Common myeloid progenitor, CD34-positive (primary cell): ENCODE measurements at regions not wholly inside any gene's neighbourhood (a gene's known extent, or its start where the extent isn't known, plus 50 kb on each side); places are given as distances from the start of the nearest gene placed in this dataset.

Experiments used
- CTCF ChIA-PET: fragments of 350-600 bp; sonication (Branson Sonifier 250); formaldehyde crosslinking; loops from one replicate; lab custom pipeline; 2021; ENCODE audit warnings: antibody characterized with exemption; lab: Charles Lee
- POLR2A ChIA-PET: fragments of 350-600 bp; sonication (Branson Sonifier 250); formaldehyde crosslinking; loops from one replicate; lab custom pipeline; 2021; ENCODE audit warnings: antibody characterized with exemption; lab: Charles Lee
- DNase-seq, 3 donors: peaks; one replicate each; pipeline versions ENCODE4 v3.0.0 to v3.0.0-alpha.2; 2013
- H3K27ac ChIP-seq, 2 experiments: 1 replicate in 1 of 2; 2 replicates in 1 of 2; pipeline ENCODE4 v1.7.0; 2013; ENCODE audit warnings: inconsistent platforms in 2 of 2, low read length in 2 of 2, mild to moderate bottlenecking in 2 of 2, low read depth in 1 of 2, moderate library complexity in 1 of 2; ENCODE audit not compliant: severe bottlenecking in 2 of 2, insufficient read depth in 1 of 2, poor library complexity in 1 of 2
- H3K27me3 ChIP-seq, 5 experiments: replicated peaks in 2 of 5; 1 replicate in 3 of 5; 2 replicates in 2 of 5; pipeline versions ENCODE4 v1.6.1 to v1.7.0; 2013; ENCODE audit warnings: low read length in 4 of 5, mild to moderate bottlenecking in 2 of 5, moderate library complexity in 2 of 5, inconsistent platforms in 1 of 5; ENCODE audit not compliant: insufficient read depth in 5 of 5, control insufficient read depth in 4 of 5
- H3K36me3 ChIP-seq, 4 experiments: 1 replicate in 2 of 4; 2 replicates in 2 of 4; pipeline versions ENCODE4 v1.6.1 to v1.7.0; 2013; ENCODE audit warnings: low read length in 3 of 4, control low read depth in 1 of 4, mild to moderate bottlenecking in 1 of 4; ENCODE audit not compliant: control insufficient read depth in 4 of 4, insufficient read depth in 4 of 4
- H3K4me1 ChIP-seq, 4 experiments: 1 replicate in 3 of 4; 2 replicates in 1 of 4; pipeline versions ENCODE4 v1.6.1 to v1.7.1; 2013; ENCODE audit warnings: low read length in 3 of 4, mild to moderate bottlenecking in 3 of 4, control low read depth in 1 of 4, inconsistent platforms in 1 of 4, moderate library complexity in 1 of 4; ENCODE audit not compliant: control insufficient read depth in 4 of 4, insufficient read depth in 4 of 4; ENCODE audit errors: control extremely low read depth in 1 of 4
- H3K4me3 ChIP-seq, 7 experiments: 1 replicate in 4 of 7; 2 replicates in 3 of 7; pipeline versions ENCODE4 v1.5.1 to v1.7.0; 2013; ENCODE audit warnings: mild to moderate bottlenecking in 7 of 7, low read length in 6 of 7, moderate library complexity in 6 of 7, inconsistent platforms in 2 of 7, low read depth in 2 of 7, control low read depth in 1 of 7; ENCODE audit not compliant: insufficient read depth in 4 of 7, control insufficient read depth in 1 of 7; ENCODE audit errors: extremely low read depth in 1 of 7
- H3K9me3 ChIP-seq, 5 experiments: 1 replicate in 4 of 5; 2 replicates in 1 of 5; pipeline versions ENCODE4 v1.6.1 to v1.7.1; 2013; ENCODE audit warnings: low read length in 4 of 5, mild to moderate bottlenecking in 2 of 5, inconsistent platforms in 1 of 5, low read depth in 1 of 5, moderate library complexity in 1 of 5; ENCODE audit not compliant: control insufficient read depth in 4 of 5, insufficient read depth in 2 of 5; ENCODE audit errors: control extremely low read depth in 1 of 5
- WGBS: methylation state at CpG from one replicate; pipeline ENCODE4 v1.1.5; 2013; ENCODE audit not compliant: insufficient coverage; 5-methylcytosine and 5-hydroxymethylcytosine counted together

- 76% methylated on average over 3 of the region's 6 CpGs for WGBS
- Histone ChIP-seq H3K9me3 (no peaks in the 10 kb centered on the region), H3K27me3 (peaks cover 0 to 26% (median 3%) of the 10 kb centered on the region in 5 experiments), H3K4me1 (no peaks in the 10 kb centered on the region), H3K27ac (no peak overlapping the region), H3K36me3 (no peaks in the 10 kb centered on the region), H3K4me3 (no peak overlapping the region)
- CTCF ChIA-PET = no interaction called here
- DNase-seq = no peak
- POLR2A ChIA-PET = no interaction called here
These were observed 144.3 kb upstream of the PAK3 start for GRCh38 chrX:110951472-110952269.

GRCh38 chrX:110944751-110945675 is 149.4 kb upstream of the CHRDL1 start:
- peaks cover 3 to 53% (median 25%) of the 10 kb centered on the region in 5 experiments for H3K27me3 ChIP-seq
- ChIA-PET CTCF (no interaction called here), POLR2A (no interaction called here)
- no peaks in the 10 kb centered on the region for H3K36me3 ChIP-seq
- H3K27ac ChIP-seq = no peak overlapping the region
- DNase-seq = no peak
- H3K4me1 ChIP-seq = peaks cover 0 to 3% (median 0%) of the 10 kb centered on the region in 4 experiments
- WGBS = 27% methylated on average over 13 of the region's 22 CpGs
- H3K9me3 ChIP-seq = peaks cover 0 to 2% (median 0%) of the 10 kb centered on the region in 5 experiments
- H3K4me3 ChIP-seq = no peak overlapping the region

GRCh38 chrX:110944311-110944750 is 148.7 kb upstream of the CHRDL1 start:
- no peaks in the 10 kb centered on the region for H3K36me3 ChIP-seq
- H3K27ac ChIP-seq = no peak overlapping the region
- no peak overlapping the region for H3K4me3 ChIP-seq
- DNase-seq = no peak
- 31% methylated on average over 23 of the region's 25 CpGs for WGBS
- CTCF ChIA-PET = no interaction called here
- peaks cover 0 to 3% (median 0%) of the 10 kb centered on the region in 4 experiments for H3K4me1 ChIP-seq
- POLR2A ChIA-PET = no interaction called here
- peaks cover 0 to 2% (median 0%) of the 10 kb centered on the region in 5 experiments for H3K9me3 ChIP-seq
- H3K27me3 ChIP-seq = peaks cover 3 to 50% (median 28%) of the 10 kb centered on the region in 5 experiments

- no peak overlapping the region for H3K27ac ChIP-seq
These were observed 146.3 kb upstream of the CHRDL1 start for GRCh38 chrX:110941906-110942305.

GRCh38 chrX:110938977-110939732 is 143.5 kb upstream of the CHRDL1 start:
- no peak for DNase-seq
- H3K9me3 ChIP-seq = no peaks in the 10 kb centered on the region
- CTCF ChIA-PET = no interaction called here
- POLR2A ChIA-PET = no interaction called here
- H3K36me3 ChIP-seq = no peaks in the 10 kb centered on the region
- H3K4me3 ChIP-seq = no peak overlapping the region
- no peak overlapping the region for H3K27ac ChIP-seq
- WGBS = 61% methylated on average over 3 of the region's 3 CpGs
- H3K4me1 ChIP-seq = peaks cover 0 to under 1% (median 0%) of the 10 kb centered on the region in 4 experiments
- peaks cover 0 to 24% (median 15%) of the 10 kb centered on the region in 5 experiments for H3K27me3 ChIP-seq

More at GRCh38 chrX:110941906-110942305, 146.3 kb upstream of the CHRDL1 start:
- POLR2A ChIA-PET = no interaction called here
- Histone ChIP-seq H3K4me3 (no peak overlapping the region), H3K27me3 (peaks cover 2 to 43% (median 26%) of the 10 kb centered on the region in 5 experiments), H3K9me3 (peaks cover 0 to 2% (median 0%) of the 10 kb centered on the region in 5 experiments), H3K36me3 (no peaks in the 10 kb centered on the region), H3K4me1 (peaks cover 0 to 3% (median 0%) of the 10 kb centered on the region in 4 experiments)
- CTCF ChIA-PET = no interaction called here
- DNase-seq = no peak

GRCh38 chrX:110924871-110925270 is 129.3 kb upstream of the CHRDL1 start:
- Histone ChIP-seq H3K4me1 (no peaks in the 10 kb centered on the region), H3K27ac (no peak overlapping the region), H3K27me3 (no peaks in the 10 kb centered on the region), H3K4me3 (no peak overlapping the region), H3K36me3 (no peaks in the 10 kb centered on the region), H3K9me3 (no peaks in the 10 kb centered on the region)
- CTCF ChIA-PET = no interaction called here
- POLR2A ChIA-PET = no interaction called here
- no peak for DNase-seq
